ENCODE measurements at regions not wholly inside any gene's neighbourhood (a gene's known extent, or its start where the extent isn't known, plus 50 kb on each side); places are given as distances from the start of the nearest gene placed in this dataset.
A peak's percentile ranks its signal among the peaks of the same experiment; 100 is the strongest.
"Not testable (repeated sequence)": the region's sequence is repeated elsewhere in the genome, so short reads cannot be mapped to it uniquely, and the experiment has no call there.

DNA sequence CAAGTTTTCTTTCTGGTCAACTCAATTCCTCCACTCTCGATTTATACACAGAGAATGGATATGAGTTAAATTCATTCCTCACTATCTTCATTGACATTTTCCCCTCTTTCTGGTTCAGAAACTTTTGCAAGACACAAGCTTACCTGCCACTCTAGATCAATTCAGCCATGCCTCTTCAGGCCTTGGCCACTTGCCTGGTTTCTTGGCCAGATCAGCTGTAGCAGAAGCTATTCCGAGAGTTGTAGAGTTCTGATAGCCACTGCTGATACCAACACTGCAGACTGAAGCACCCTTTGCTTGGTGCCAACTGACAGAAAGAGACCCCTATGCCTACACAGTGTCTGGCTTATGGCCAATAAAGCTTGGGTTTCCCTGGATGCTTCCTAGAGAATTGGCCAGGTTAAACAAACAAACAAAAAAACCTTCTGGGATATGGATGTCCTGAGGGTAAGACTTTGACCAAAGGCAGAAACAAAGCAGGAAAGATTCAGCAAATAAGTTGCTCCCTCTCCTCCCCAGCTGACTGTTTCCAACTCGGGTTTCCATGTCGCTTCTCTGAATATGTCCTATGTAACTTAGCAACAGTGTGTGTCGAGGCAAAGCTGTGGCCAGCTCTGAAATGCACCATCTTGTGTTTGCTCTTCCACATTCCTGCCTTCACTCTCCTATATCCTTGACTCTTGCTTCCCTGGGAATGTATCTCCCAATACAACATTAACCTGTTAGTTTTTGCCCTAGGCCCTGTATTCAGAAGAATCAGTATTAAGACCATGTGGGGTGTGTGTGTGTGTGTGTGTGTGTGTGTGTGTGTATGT, 521.6 kb downstream of the EPHA3 start:
- DNase-seq = no peak

DNA sequence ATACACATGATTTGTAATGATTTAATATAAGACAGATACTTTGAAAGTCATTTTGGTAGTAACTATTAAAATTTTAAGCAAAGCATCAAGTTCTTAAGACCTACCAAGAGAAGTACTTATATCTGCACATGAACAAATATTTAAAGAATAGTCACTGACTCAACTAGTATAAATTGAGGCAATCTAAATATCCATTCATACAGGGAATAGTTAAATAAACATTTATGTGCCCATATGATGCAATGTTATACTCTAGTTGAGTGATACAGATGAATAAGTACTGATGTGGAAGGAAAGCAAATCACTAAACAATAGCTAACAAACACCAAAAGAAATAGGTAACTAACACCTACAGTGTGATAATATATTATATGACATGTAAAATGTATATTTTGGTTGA, 527.7 kb downstream of the EPHA3 start:
- DNase-seq = no peak

DNA sequence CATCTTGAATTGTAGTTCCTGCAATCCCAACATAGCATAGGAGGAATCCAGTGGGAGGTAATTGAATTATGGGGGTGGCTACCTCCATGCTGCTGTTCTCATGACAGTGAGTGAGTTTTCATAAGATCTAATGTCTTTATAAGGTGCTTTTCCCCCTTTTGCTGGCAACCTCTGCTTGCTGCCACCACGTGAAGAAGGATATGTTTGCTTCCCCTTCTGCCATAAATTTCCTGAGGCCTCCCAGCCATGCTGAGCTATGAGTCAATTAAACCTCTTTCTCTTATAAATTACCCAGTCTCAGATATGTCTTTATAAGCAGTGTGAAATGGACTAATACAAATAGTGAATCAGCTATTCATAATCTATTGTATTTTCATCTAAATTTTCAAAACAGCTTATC, 537.3 kb downstream of the EPHA3 start:
- DNase-seq = no peak

DNA sequence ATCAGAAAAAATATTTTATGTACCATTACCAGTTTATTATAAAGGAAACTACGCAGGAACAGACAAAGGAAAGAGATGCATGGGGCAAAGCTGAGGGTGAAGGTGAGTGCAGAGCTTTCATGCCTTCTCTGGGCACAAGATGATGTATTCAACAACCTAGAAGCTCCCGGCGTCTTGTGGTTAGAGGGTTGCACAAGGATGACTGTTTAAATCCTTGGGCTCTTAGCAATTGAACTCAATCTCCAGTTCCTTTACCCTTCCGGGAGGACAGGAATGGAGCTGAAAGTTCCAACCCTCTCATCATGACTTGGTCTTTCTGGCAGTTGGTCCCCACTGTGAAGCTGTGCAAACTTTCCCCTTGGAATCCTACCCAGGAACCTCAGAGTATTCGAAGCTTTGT, 542.0 kb downstream of the EPHA3 start:
- no peak for DNase-seq

DNA sequence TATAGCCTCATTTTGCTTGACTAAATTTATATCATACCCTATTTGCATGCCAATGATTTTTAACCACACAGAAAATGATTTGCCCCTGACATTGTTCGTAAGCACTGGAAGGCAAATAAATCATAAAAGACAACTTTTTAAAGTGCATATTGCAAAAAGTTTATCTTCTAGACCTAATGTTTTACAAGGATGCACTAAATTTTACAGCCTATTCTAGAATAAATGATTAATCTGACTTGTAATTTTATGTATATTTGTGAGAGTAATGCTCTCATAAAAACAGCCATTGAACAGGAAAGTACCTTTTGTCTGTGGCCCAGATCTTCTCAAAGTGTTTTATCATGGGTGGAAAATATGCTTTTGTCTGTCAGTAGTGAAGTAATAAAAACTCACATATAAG, 546.6 kb downstream of the EPHA3 start:
- no peak for DNase-seq

DNA sequence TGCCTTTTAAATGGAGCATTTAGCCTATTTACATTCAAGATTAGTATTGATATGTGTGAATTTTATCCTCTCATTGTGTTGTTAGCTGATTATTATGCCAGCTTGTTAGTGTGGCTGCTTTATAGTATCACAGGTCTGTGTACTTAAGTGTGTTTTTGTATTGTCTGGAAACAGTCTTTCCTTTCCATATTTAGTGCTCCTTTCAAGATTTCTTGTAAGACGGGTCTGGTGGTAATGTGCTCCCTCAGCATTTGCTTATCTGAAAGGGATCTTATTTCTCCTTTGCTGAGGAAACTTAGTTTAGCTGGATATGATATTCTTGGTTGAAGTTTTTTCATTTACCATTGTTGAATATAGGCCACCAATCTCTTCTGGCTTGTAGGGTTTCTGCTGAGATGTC, 549.0 kb downstream of the EPHA3 start:
- no peak for DNase-seq

DNA sequence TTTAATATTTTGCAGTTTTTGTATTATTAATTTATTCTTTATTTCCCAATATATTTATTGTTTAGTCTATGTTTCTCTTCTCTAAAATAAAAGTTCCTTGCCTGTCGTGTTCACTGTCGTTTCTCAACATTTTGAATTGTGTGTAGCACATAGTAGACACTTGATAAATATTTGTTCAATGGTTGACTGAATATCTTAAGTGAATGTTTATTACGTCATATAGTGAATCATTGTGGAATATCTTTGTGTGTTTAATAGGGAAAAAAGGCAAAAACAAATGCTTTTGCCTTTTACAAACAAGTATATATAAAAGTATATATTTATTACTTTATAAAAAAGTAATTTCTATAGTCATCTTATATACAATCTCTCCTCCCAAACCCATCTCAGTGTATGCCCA, 572.3 kb downstream of the EPHA3 start:
- DNase-seq = no peak

DNA sequence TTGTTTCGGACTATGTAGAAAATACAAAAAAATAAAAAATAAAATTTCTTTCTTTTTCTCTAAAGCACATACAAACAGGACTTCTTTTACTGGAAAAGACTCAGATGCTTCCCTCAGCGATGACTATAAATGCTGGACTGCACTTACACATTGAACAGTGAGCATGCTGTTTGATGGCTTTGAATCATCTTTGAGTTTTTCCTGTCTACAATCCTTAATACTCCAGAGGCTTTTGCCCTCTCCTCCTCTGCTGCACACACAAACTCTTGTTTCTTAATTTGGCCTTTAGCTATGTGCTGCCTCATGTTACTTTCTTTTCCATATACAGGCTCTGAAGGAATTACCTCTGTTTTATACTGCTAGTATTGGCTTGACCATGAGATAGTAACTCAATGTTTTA, 575.1 kb downstream of the EPHA3 start:
- no peak for DNase-seq

DNA sequence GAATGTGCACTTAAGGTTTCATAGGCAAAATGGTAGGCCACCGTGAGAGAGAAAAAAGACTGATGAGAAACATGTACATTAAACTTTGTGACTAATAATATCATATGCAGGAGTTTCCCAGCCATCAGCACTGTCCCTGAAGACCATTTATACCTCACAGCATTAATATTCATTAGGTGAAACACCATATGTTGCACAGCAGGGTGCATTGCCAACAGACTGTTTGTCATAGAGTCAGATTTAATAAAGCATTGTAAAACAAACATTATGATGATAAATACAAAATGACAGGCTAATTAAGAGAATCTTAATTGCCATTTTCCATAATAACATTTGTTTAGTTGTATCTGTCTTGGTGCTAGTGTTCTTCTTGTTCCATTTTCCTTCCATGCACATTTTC, 578.3 kb downstream of the EPHA3 start:
- DNase-seq = no peak

DNA sequence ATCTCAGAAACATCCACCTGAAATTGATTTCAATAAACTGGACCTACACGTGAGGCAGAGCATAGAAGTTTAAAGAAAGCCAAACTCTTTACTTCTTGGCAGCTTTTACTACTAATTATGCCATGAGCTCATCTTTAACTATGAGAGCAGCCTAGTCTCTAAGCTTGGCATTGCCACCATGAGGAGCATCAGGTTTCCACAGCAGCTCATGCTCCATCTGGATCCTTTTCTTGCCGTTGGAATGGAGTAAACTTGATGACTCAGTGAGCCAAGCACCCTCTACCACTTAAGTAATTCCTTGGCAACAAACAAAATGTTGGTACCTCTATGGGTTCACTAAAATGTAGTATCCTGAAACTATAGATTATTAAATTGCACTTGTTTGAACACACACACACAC, 583.2 kb downstream of the EPHA3 start:
- no peak for DNase-seq

DNA sequence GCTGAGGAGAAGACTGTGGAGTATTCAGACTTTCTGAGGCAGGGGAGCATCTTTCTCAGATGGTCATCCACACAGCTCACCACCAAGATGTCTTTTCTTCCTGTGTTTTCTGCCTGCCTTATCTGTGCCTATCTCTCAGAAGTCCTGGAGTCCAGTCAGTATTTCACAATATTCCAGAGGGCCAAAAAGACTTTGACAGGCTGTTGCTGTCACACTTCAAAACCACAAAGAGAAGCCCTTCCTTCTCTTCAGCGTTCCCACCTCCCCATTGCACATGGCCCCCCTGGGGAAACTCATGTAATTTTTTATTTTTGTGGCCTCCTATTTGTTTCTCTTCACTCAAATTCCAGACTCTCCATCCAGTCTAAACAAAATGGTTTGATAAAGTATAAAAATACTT, 585.2 kb downstream of the EPHA3 start:
- no peak for DNase-seq

DNA sequence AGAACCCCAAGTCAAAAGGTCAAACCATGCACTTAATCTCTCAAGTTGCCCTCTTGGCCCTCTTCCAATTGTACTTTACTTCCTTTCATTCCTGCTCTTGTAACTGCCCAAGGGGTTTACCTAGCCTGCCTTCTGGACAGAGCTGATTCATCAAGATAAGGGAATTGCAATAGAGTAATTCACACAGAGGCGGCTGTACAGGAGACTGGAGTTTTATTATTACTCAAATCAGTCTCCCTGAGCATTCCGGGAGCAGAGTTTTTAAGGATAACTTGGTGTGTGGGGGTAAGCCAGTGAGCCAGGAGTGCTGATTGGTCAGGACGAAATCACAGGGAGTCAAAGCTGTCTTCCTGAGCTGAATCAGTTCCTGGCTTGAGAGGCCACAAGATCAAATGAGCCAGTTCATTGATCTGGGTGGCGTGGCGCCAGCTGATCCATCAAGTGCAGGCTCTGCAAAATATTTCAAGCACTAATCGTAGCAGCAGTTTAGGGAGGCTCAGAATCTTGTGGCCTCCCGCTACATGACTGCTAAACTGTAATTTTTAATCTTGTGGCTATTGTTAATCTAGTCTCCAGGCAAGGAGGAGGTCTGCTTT, 590.0 kb downstream of the EPHA3 start:
- no peak for DNase-seq

DNA sequence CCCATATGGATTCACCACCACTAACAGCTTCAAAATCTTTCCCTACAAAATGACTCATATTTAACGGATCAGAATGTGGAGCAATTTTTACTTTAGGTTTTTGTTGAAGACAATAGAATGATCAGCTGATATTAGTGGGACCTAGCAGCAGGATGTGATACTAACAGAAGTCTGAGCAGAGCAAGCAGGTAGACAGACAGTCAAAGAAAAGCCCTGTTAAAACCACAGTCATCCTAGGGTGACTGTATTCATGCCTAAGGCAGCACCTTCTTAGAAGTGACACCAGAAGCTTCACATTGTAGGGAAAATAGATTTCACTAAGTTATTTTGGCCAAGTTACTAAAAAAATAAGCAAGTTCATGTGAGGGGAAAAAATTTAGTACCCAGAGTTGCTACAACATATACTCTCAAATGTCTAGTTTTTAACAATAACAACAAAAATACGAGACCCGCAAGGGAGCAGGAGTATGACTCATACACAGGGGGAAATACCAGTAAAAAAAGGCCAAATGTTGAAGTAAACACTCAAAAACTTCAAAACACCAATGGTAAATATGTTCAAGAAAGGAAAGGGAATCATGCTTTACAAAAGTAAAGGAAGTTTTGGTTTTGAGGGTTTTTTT, 590.9 kb downstream of the EPHA3 start:
- no peak for DNase-seq

DNA sequence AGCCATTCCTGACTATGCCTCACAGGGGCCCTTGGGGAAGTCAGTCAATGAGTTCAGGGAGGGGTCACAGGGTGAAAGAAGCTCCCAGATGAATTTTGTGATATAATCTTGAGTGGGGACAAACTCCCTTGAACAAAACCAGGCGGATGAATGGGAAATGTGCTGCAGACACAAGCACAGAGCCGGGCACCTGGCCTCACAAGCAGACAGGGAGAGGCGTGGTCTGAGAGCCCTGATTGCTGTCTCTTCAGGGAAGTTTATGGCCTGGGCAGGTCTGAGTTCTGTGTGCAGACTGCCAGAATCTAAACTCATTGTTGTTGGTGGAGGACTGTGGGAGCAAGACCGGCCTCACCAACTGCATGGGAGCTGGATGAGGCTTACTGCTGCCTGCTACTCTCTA, 591.8 kb downstream of the EPHA3 start:
- DNase-seq = no peak

DNA sequence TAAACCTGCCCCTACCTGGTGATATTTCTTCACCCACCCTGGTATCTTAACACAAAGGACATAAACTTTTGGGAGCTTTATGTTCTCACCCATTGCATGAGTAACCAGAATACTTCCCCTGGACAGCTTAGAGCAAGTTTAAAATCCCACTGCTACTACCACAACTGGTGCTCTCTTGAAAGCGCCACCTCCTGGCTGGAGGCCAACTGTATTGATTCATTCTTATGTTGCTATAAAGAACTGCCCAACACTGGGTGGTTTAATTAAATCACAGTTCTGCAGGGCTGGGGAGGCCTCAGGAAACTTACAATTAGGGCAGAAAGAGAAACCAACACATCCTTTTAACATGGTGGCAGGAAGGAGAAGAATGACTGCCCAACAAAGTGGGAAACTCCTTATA, 592.4 kb downstream of the EPHA3 start:
- no peak for DNase-seq

DNA sequence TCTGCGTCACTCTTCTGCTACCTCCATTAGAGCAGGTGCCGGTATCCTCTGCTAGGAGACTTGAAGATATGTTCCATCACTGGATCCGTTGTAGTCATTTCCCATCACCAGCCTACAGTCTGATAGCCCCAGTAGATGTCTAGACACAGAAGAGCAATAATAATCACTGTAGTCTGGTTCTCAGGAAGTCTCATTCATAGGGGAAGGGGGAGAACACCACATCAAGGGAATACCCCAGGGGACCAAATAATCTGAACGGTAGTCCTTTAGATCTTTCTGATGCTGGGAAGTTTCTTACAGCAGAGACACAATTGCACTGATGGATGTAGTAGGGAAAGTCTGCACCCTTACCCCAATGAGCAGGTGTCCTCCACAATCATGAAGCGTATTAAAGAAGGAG, 595.0 kb downstream of the EPHA3 start:
- no peak for DNase-seq

DNA sequence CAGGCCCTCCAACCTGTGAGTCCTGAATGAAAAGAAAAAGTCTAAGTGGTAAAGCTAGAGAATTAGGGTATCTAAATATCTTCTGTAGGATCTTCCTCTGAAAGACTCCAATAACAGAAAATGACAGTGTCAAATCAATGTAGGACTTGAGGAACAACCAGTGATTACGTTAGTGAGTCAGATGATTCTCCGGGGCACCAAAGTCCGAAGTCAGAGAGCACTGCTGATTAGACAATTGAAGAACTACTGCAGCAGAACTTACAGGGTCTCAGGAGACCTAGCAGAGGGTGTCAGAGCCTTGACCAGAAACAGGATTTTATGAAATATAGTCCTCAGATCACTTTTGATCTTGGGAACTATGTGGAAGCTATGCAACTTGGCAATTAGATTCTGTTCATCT, 605.8 kb downstream of the EPHA3 start:
- no peak for DNase-seq

DNA sequence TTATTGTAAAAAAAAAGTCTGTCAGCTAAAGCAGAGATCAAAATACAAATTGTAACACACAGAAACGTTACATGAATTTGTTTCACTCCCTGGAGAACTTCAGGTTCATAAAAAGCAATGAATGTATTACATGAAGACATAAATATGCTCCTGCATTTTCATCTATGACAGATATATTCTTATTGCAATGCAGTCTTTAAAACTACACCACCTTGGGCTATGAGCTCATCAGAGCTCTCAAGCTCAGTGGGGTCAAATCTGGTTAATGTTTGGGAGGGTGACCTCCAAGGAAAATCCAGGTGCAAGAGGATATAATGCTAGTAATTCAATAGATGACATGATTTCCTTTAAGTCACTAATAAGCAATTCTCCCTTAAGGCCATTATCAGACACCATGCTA, 606.8 kb downstream of the EPHA3 start:
- DNase-seq = no peak

DNA sequence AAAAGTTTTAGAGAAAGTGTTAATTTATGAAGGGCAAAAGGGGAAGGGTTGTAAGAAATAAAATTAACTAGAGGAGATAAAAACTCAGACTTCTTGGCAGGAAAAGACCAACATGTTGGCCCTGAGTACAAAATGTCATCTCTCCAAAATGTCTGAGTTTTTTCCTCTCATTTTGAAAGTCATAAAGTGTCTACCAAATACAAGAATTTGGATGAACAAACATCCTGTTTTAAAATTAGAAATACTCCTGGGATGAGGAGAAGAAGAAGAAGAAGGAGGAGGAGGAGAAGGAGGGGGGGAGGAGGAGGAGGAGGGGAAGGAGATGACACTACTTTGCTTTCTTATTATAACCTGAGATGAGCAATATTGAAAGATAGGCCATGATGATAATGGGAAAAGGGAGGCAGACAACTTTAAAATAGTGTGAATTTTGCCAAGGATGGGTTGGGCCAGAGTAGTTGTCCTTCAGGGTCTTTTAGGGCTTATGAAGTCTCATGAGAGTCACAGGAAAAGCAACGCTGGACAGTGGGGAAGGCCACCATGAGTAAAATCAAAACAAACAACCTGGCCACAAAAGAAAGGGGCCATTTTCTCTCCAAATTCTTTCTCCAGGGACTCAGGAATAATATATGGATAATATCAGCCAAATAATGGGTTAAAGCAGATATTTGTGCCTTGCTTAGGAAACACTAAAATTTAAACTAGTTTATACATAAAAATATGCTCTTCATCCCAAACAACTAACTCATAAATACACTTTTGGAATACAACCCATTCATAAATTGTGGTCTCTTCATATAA, 632.9 kb downstream of the EPHA3 start:
- peak; percentile 14 for DNase-seq

DNA sequence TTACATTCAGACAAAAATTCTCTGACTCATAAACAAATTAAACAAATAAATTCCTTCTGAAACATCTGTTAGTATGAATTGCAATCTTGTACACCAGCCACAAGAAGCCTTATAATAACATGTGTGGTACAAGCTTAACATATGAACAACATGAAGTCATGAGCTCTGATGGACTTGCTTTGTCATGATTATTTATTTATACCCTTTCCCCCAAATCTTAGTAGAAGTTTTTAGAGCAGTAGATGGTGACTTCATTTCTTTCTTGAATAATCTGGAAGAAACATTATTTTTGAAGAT, 633.4 kb downstream of the EPHA3 start:
- DNase-seq = peak; percentile 84

DNA sequence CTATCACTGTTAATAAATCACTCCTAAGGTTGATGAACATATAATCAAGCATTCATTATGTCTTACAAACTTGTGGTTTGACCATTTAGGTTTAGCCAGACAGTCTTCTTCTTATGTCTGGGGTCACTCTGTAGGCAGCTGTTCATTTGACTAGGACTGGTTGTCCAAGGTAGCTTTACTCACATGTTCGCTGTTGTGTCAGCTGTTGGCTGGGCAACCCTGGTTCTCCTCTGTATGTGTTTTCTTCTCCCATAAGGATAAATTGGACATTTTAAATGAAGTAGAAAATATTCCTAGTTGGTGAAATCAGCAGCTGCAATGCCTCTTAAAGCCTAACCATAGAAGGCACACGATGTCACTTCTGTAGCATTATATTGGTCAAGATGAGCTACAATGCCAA, 635.1 kb downstream of the EPHA3 start:
- no peak for DNase-seq

DNA sequence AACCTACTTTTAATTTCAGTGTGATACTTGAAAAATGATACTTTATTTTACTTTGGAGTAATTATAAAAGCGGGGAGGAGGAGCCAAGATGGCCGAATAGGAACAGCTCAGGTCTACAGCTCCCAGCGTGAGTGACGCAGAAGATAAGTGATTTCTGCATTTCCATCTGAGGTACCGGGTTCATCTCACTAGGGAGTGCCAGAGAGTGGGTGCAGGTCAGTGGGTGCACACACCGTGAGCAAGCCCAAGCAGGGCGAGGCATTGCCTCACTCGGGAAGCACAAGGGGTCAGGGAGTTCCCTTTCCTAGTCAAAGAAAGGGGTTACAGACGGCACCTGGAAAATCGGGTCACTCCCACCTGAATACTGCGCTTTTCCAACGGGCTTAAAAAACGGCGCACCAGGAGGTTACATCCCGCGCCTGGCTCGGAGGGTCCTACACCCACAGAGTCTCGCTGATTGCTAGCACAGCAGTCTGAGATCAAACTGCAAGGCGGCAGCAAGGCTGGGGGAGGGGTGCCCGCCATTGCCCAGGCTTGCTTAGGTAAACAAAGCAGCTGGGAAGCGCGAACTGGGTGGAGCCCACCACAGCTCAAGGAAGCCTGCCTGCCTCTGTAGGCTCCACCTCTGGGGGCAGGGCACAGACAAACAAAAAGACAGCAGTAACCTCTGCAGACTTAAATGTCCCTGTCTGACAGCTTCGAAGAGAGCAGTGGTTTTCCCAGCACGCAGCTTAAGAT, 640.3 kb downstream of the EPHA3 start:
- DNase-seq = not testable (repeated sequence)

DNA sequence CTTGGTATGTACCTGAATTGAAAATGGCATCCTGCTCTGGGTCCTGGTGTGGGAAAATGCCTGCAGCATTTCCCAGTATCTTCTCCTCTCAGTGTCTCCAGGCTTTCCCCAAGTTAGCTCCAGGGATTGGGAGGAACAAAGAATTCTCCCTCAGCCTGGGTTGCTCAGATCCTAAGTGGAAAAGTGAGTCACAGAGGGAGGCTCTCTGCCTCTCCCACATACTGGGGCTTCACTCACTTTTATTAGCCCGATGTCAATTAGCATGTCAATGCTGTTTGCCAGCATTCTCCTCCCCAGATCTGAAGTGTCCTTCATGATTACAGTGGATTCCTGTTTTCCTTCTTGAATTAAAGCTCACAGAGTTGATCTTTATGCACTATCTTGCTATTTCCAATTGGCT, 655.0 kb downstream of the EPHA3 start:
- DNase-seq = no peak
